Mesodermal cell (in vitro differentiated cells): ENCODE measurements at regions not wholly inside any gene's neighbourhood (a gene's known extent, or its start where the extent isn't known, plus 50 kb on each side); places are given as distances from the start of the nearest gene placed in this dataset.

Experiments
- H3K27ac ChIP-seq: 2 replicates; pipeline ENCODE4 v1.7.0; 2013; ENCODE audit warnings: mild to moderate bottlenecking, low read depth, low read length, moderate library complexity; ENCODE audit not compliant: severe bottlenecking
- H3K36me3 ChIP-seq: 2 replicates; pipeline ENCODE4 v1.7.1; 2013; ENCODE audit warnings: mild to moderate bottlenecking, low read length, moderate library complexity; ENCODE audit not compliant: control insufficient read depth, insufficient read depth
- H3K4me1 ChIP-seq: one replicate; pipeline ENCODE4 v1.7.1; 2013; ENCODE audit warnings: mild to moderate bottlenecking, low read length; ENCODE audit not compliant: insufficient read depth, control insufficient read depth, poor library complexity, severe bottlenecking
- H3K4me3 ChIP-seq: 2 replicates; pipeline ENCODE4 v1.7.0; 2013; ENCODE audit warnings: low read length, control low read depth, mild to moderate bottlenecking; ENCODE audit not compliant: insufficient read depth, poor library complexity, severe bottlenecking; ENCODE audit errors: extremely low read depth
- H3K9me3 ChIP-seq: 2 replicates; pipeline ENCODE4 v1.7.1; 2013; ENCODE audit warnings: mild to moderate bottlenecking, low read length, moderate library complexity; ENCODE audit not compliant: control insufficient read depth
- WGBS, 2 experiments: methylation state at CpG; one replicate each; pipeline ENCODE4 v1.1.5; 2013; ENCODE audit warnings: missing lambda C conversion rate in 2 of 2; ENCODE audit not compliant: insufficient coverage in 2 of 2; 5-methylcytosine and 5-hydroxymethylcytosine counted together

- WGBS, 2 experiments = 65 to 77% methylated on average over 54 to 59 of the region's 61 CpGs
- peak overlapping the region; percentile 25 for H3K4me3 ChIP-seq
- H3K27ac ChIP-seq = no peak overlapping the region
- H3K36me3 ChIP-seq = no peaks in the 10 kb centered on the region
- H3K9me3 ChIP-seq = no peaks in the 10 kb centered on the region
- no peaks in the 10 kb centered on the region for H3K4me1 ChIP-seq
These were observed 1256.5 kb downstream of the STIM2 start for GRCh38 chr4:28117084-28117682.

- Histone ChIP-seq H3K9me3 (no peaks in the 10 kb centered on the region), H3K27ac (no peak overlapping the region), H3K36me3 (no peaks in the 10 kb centered on the region), H3K4me1 (no peaks in the 10 kb centered on the region), H3K4me3 (no peak overlapping the region)
- 71 to 80% methylated on average over 2 of the region's 3 CpGs for WGBS, 2 experiments
These were observed 1285.5 kb downstream of the STIM2 start for GRCh38 chr4:28146191-28146590.

GRCh38 chr4:28148221-28148620 is 1287.6 kb downstream of the STIM2 start:
- no peaks in the 10 kb centered on the region for H3K36me3 ChIP-seq
- no peak overlapping the region for H3K4me3 ChIP-seq
- no peaks in the 10 kb centered on the region for H3K9me3 ChIP-seq
- 100% methylated on average over 1 of the region's 1 CpG; no CpG with 5 or more reads in 1 of the 2 experiments for WGBS, 2 experiments
- no peaks in the 10 kb centered on the region for H3K4me1 ChIP-seq
- no peak overlapping the region for H3K27ac ChIP-seq

- 43 to 80% methylated on average over 1 of the region's 3 CpGs for WGBS, 2 experiments
- Histone ChIP-seq H3K36me3 (no peaks in the 10 kb centered on the region), H3K4me3 (no peak overlapping the region), H3K4me1 (no peaks in the 10 kb centered on the region), H3K9me3 (no peaks in the 10 kb centered on the region), H3K27ac (no peak overlapping the region)
These were observed 1289.1 kb downstream of the STIM2 start for GRCh38 chr4:28149762-28150161.

- Histone ChIP-seq H3K36me3 (no peaks in the 10 kb centered on the region), H3K4me3 (no peak overlapping the region), H3K4me1 (no peaks in the 10 kb centered on the region), H3K27ac (no peak overlapping the region), H3K9me3 (no peaks in the 10 kb centered on the region)
These were observed 1290.7 kb downstream of the STIM2 start for GRCh38 chr4:28151314-28151713.

GRCh38 chr4:28167411-28167810 is 1306.8 kb downstream of the STIM2 start:
- no peak overlapping the region for H3K4me3 ChIP-seq
- H3K36me3 ChIP-seq = no peaks in the 10 kb centered on the region
- H3K4me1 ChIP-seq = no peaks in the 10 kb centered on the region
- H3K27ac ChIP-seq = no peak overlapping the region
- no peaks in the 10 kb centered on the region for H3K9me3 ChIP-seq
- WGBS, 2 experiments = no CpG with 5 or more reads among the region's 1 CpG

- 71% methylated on average over 1 of the region's 1 CpG; no CpG with 5 or more reads in 1 of the 2 experiments for WGBS, 2 experiments
These were observed 1316.3 kb downstream of the STIM2 start for GRCh38 chr4:28176942-28177341.

GRCh38 chr4:28177641-28178040 is 1317.0 kb downstream of the STIM2 start:
- Histone ChIP-seq H3K27ac (no peak overlapping the region), H3K4me3 (no peak overlapping the region), H3K4me1 (no peaks in the 10 kb centered on the region), H3K9me3 (no peaks in the 10 kb centered on the region), H3K36me3 (no peaks in the 10 kb centered on the region)

More at GRCh38 chr4:28176942-28177341, 1316.3 kb downstream of the STIM2 start:
- Histone ChIP-seq H3K36me3 (no peaks in the 10 kb centered on the region), H3K9me3 (no peaks in the 10 kb centered on the region), H3K4me3 (no peak overlapping the region), H3K27ac (no peak overlapping the region), H3K4me1 (no peaks in the 10 kb centered on the region)

- H3K36me3 ChIP-seq = no peaks in the 10 kb centered on the region
- no peaks in the 10 kb centered on the region for H3K4me1 ChIP-seq
- no peak overlapping the region for H3K4me3 ChIP-seq
- no peaks in the 10 kb centered on the region for H3K9me3 ChIP-seq
- no peak overlapping the region for H3K27ac ChIP-seq
- WGBS, 2 experiments = no CpG with 5 or more reads among the region's 3 CpGs
These were observed 1318.5 kb downstream of the STIM2 start for GRCh38 chr4:28179126-28179525.

- Histone ChIP-seq H3K4me3 (no peak overlapping the region), H3K9me3 (no peaks in the 10 kb centered on the region), H3K4me1 (no peaks in the 10 kb centered on the region), H3K27ac (no peak overlapping the region), H3K36me3 (no peaks in the 10 kb centered on the region)
- 70% methylated on average over 1 of the region's 1 CpG; no CpG with 5 or more reads in 1 of the 2 experiments for WGBS, 2 experiments
These were observed 1348.8 kb downstream of the STIM2 start for GRCh38 chr4:28209371-28209924.

GRCh38 chr4:28211676-28212470 is 1351.2 kb downstream of the STIM2 start:
- Histone ChIP-seq H3K4me1 (no peaks in the 10 kb centered on the region), H3K36me3 (no peaks in the 10 kb centered on the region), H3K4me3 (no peak overlapping the region), H3K9me3 (no peaks in the 10 kb centered on the region), H3K27ac (no peak overlapping the region)
- WGBS, 2 experiments = 77 to 79% methylated on average over 2 of the region's 2 CpGs
